Ishikawa (cell line): ENCODE measurements at regions not wholly inside any gene's neighbourhood (a gene's known extent, or its start where the extent isn't known, plus 50 kb on each side); places are given as distances from the start of the nearest gene placed in this dataset.

Experiments
- CEBPB ChIP-seq: IDR thresholded peaks from 2 replicates; pipeline ENCODE4 v1.6.1; 2012
- CREB1 ChIP-seq: IDR thresholded peaks from 2 replicates; pipeline ENCODE4 v1.6.1; 2012; ENCODE audit warnings: low read depth
- EGR1 ChIP-seq: IDR thresholded peaks from 2 replicates; pipeline ENCODE4 v1.6.1; 2012
- EP300 ChIP-seq: IDR thresholded peaks from 2 replicates; pipeline ENCODE4 v1.6.1; 2012; ENCODE audit warnings: borderline replicate concordance
- FOXM1 ChIP-seq: IDR thresholded peaks from 2 replicates; pipeline ENCODE4 v1.6.1; 2012; ENCODE audit warnings: low read depth, borderline replicate concordance
- NFIC ChIP-seq: IDR thresholded peaks from 2 replicates; pipeline ENCODE4 v1.6.1; 2012
- RAD21 ChIP-seq: IDR thresholded peaks from 2 replicates; pipeline ENCODE4 v1.6.1; 2012; ENCODE audit warnings: low read depth
- TAF1 ChIP-seq: IDR thresholded peaks from 2 replicates; pipeline ENCODE4 v1.6.1; 2012; ENCODE audit warnings: low read depth, mild to moderate bottlenecking
- TCF12 ChIP-seq: IDR thresholded peaks from 2 replicates; pipeline ENCODE4 v1.6.1; 2012; ENCODE audit warnings: low read depth
- TEAD4 ChIP-seq: IDR thresholded peaks from 2 replicates; pipeline ENCODE4 v1.6.1; 2012
- YY1 ChIP-seq: IDR thresholded peaks from 2 replicates; pipeline ENCODE4 v1.6.1; 2012; ENCODE audit warnings: low read depth
- ZBTB7A ChIP-seq: IDR thresholded peaks from 2 replicates; pipeline ENCODE4 v1.6.1; 2012; ENCODE audit warnings: low read depth
- TF ChIP-seq, protein P1 (sequence below): IDR thresholded peaks from 2 replicates; pipeline ENCODE4 v1.6.1; 2012; ENCODE audit warnings: low read depth, mild to moderate bottlenecking
- TF ChIP-seq, protein P2 (sequence below): IDR thresholded peaks from 2 replicates; pipeline ENCODE4 v1.6.1; 2012
- TF ChIP-seq, protein P3 (sequence below): IDR thresholded peaks from 2 replicates; pipeline ENCODE4 v1.6.1; 2012

DNA sequence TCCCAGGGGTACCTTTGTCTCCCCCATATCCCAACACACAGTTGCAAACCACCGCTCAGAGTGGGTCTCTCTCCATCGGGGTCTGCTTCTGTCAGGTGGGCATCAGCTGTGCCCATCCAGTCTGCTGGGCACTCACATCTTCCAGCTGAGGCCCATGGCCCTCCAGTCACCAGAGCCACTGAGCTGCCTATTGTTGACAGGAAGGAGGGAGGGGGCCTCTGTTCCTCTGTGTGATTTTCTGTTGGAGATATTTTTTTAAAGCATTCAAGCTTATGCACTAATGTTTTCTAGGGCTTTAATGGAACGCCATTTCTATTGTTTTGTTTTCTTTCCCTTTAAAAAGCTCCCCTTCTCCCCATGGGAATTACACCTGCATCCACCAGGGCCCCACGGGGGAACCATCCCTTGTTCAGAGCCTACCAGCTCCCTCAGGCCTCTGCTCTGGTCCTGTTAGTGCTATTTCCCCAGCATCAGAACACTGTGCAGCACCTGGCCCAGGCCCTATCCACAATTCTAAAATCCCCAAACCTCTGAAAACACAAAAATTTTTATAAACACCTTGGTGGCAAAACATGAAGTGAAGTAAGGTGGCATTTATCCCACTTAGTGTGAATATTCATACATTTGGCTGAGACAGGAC, 326.2 kb downstream of the CD83 start:
- TF ChIP-seq CEBPB: no peak

- TF ChIP-seq RAD21: no peak
- TF ChIP-seq TAF1: no peak
- TF ChIP-seq YY1: no peak
- TF ChIP-seq EGR1: no peak
- no peak for TF ChIP-seq EP300
- TF ChIP-seq, protein P1, sequence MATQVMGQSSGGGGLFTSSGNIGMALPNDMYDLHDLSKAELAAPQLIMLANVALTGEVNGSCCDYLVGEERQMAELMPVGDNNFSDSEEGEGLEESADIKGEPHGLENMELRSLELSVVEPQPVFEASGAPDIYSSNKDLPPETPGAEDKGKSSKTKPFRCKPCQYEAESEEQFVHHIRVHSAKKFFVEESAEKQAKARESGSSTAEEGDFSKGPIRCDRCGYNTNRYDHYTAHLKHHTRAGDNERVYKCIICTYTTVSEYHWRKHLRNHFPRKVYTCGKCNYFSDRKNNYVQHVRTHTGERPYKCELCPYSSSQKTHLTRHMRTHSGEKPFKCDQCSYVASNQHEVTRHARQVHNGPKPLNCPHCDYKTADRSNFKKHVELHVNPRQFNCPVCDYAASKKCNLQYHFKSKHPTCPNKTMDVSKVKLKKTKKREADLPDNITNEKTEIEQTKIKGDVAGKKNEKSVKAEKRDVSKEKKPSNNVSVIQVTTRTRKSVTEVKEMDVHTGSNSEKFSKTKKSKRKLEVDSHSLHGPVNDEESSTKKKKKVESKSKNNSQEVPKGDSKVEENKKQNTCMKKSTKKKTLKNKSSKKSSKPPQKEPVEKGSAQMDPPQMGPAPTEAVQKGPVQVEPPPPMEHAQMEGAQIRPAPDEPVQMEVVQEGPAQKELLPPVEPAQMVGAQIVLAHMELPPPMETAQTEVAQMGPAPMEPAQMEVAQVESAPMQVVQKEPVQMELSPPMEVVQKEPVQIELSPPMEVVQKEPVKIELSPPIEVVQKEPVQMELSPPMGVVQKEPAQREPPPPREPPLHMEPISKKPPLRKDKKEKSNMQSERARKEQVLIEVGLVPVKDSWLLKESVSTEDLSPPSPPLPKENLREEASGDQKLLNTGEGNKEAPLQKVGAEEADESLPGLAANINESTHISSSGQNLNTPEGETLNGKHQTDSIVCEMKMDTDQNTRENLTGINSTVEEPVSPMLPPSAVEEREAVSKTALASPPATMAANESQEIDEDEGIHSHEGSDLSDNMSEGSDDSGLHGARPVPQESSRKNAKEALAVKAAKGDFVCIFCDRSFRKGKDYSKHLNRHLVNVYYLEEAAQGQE: no peak
- no peak for TF ChIP-seq FOXM1
- no peak for TF ChIP-seq TEAD4
- TF ChIP-seq CREB1: no peak
- TF ChIP-seq ZBTB7A: no peak
- no peak for TF ChIP-seq NFIC
- TF ChIP-seq, protein P2, sequence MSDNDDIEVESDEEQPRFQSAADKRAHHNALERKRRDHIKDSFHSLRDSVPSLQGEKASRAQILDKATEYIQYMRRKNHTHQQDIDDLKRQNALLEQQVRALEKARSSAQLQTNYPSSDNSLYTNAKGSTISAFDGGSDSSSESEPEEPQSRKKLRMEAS: no peak
- no peak for TF ChIP-seq TCF12
- no peak for TF ChIP-seq CEBPB
- TF ChIP-seq, protein P3, sequence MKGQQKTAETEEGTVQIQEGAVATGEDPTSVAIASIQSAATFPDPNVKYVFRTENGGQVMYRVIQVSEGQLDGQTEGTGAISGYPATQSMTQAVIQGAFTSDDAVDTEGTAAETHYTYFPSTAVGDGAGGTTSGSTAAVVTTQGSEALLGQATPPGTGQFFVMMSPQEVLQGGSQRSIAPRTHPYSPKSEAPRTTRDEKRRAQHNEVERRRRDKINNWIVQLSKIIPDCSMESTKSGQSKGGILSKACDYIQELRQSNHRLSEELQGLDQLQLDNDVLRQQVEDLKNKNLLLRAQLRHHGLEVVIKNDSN: no peak
Measured at GRCh38 chr6:14444295-14444972, 326.9 kb downstream of the CD83 start.

GRCh38 chr6:14447240-14447639, 329.7 kb downstream of the CD83 start:
- TF ChIP-seq TCF12: no peak

DNA sequence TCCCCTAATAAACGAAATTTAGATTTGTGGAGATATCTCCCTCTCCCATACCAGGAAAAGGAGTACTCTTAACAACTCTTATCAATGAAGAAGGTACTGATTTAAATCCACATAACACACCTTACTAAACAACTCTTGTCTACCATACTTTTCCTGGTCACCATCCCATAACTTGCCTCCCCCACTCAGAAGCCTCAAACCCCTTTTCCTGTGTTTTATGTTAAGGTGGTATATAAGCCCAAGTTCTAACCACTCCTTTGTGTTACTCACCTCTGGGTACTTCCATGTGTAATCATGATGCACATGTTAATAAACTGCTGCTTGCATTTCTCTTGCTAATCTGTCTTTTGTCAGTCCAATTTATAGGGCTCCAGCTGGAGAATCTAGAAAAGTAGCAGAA, 330.7 kb downstream of the CD83 start:
- no peak for TF ChIP-seq CEBPB
- TF ChIP-seq YY1: no peak
- TF ChIP-seq EGR1: no peak

DNA sequence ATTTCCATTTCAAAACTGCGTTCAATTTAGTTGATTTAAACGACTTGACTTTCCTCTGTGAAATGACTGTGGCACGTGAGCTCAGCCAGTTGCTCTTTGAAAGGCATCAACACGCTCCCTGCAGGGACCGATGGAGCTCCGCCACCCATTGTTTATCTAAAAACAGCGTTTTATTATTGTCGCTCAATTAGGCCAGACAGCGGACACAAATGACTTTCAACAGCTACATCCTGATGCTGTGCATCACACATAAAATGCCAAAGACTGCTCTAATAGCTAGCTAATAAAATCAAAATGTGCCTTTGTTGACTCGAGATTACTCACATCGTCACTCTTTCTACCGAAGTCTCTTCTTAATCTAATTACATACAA, 332.5 kb downstream of the CD83 start:
- TF ChIP-seq EGR1: no peak
- no peak for TF ChIP-seq TAF1
- no peak for TF ChIP-seq YY1

DNA sequence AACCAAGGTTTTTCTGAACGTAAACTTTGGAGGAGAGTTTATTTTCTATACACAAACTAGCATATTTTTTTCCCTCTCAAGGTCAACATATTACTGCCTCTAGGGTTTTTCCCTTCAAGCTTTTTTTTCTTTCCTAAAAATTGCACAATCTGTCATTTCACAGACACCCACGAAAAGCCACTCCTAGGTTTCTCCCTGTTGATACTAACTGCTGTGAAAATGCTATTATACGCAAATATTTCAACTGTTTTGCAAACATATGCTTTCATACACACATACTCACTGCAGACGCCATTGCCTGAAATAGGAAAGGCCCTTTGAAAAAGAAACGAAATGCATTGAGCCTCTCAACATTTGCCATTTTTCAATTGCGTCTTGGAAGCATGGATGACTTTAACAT, 333.0 kb downstream of the CD83 start:
- TF ChIP-seq TCF12 (no peak), EP300 (no peak), TEAD4 (no peak), TAF1 (no peak), RAD21 (no peak), YY1 (no peak), CEBPB (no peak), CREB1 (no peak), EGR1 (no peak), FOXM1 (no peak), NFIC (no peak), ZBTB7A (no peak)
- TF ChIP-seq, protein P1: no peak
- TF ChIP-seq, protein P3: no peak
- TF ChIP-seq, protein P2: no peak
